DOHH2 (cell line): ENCODE measurements at regions not wholly inside any gene's neighbourhood (a gene's known extent, or its start where the extent isn't known, plus 50 kb on each side); places are given as distances from the start of the nearest gene placed in this dataset.

ENCODE experiments used
- EZH2phosphoT487 ChIP-seq: fragments of 200-600 bp; sonication (generic); IDR thresholded peaks from 2 replicates; pipeline ENCODE4 v1.6.1; 2017; ENCODE audit warnings: borderline replicate concordance, mild to moderate bottlenecking, antibody characterized with exemption, low read length, moderate library complexity, mixed read lengths
- TF ChIP-seq, protein P1 (sequence below): fragments of 200-600 bp; sonication (generic); IDR thresholded peaks from one replicate; pipeline ENCODE4 v1.5.1; 2014; ENCODE audit warnings: antibody characterized with exemption, mild to moderate bottlenecking, low read depth, low read length; ENCODE audit not compliant: poor library complexity, severe bottlenecking

DNA sequence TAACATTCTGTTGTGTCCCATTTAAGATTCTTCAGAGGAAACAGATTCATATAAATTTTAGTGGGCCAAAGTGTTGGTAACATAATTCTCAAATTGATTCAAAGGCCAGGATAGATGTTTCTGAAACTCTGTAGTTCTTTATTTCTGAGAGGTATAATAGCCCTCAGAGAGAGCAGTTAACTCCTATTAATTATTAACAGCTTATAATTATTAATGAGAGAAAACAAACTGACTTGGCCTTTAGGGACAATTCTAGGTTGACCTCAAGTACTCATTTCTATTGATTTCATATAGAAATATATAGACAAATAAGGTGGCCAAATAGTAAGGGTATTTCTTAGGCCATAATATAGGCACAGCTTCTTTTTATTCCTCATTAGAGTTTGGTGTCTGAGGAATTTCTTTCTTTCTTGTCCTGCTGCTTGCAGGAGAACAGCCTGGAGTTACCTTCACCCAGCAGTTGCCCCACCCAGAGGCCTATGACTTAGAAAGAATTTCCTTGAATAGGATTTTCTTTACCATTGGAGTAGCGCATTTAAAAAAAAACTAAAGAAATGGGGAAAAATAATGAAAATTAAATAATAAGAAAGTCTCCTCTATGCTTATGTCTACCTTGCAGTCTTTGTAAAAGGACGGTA is 1430.1 kb upstream of the SPRY2 start:
- TF ChIP-seq, protein P1, sequence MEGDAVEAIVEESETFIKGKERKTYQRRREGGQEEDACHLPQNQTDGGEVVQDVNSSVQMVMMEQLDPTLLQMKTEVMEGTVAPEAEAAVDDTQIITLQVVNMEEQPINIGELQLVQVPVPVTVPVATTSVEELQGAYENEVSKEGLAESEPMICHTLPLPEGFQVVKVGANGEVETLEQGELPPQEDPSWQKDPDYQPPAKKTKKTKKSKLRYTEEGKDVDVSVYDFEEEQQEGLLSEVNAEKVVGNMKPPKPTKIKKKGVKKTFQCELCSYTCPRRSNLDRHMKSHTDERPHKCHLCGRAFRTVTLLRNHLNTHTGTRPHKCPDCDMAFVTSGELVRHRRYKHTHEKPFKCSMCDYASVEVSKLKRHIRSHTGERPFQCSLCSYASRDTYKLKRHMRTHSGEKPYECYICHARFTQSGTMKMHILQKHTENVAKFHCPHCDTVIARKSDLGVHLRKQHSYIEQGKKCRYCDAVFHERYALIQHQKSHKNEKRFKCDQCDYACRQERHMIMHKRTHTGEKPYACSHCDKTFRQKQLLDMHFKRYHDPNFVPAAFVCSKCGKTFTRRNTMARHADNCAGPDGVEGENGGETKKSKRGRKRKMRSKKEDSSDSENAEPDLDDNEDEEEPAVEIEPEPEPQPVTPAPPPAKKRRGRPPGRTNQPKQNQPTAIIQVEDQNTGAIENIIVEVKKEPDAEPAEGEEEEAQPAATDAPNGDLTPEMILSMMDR, result no peak
- no peak for TF ChIP-seq EZH2phosphoT487
